ENCODE measurements at regions not wholly inside any gene's neighbourhood (a gene's known extent, or its start where the extent isn't known, plus 50 kb on each side); places are given as distances from the start of the nearest gene placed in this dataset.

DNA sequence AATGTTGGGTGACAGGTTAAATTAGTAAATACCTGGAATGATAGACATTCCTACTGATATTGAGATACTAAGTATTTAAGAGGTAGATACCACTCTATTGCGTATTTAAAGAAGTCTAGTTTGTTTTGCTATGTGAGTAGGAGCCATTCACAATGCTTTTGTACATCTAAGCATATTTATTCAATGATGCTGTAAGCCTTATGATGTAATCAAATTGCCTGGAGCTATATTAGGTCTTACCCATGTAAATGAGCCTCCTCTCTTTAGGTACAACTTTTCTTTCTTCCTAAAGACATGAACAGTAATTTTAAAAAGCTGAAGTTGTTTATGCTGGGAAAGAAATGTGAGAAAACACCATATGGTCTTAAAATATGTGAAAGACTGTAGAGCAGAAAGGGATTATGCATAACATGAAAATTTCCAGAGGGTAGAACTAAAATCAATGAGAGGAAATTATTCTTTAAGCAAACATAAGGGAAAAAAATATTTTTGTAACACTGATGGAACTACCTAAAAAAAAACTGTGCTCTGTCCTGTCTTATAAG is 526.7 kb downstream of the EPHA7 start:
- Mint-ChIP-seq H3K27ac (ENCODE audit: unreplicated experiment) (no peak overlapping the region), H3K36me3 (ENCODE audit: unreplicated experiment) (peaks cover 12% of the 10 kb centered on the region), H3K4me3 (ENCODE audit: unreplicated experiment) (no peak overlapping the region), H3K4me1 (ENCODE audit: low read depth, unreplicated experiment) (peaks cover 3% of the 10 kb centered on the region), H3K27me3 (ENCODE audit: unreplicated experiment) (peaks cover 2% of the 10 kb centered on the region), H3K9me3 (ENCODE audit: unreplicated experiment) (no peaks in the 10 kb centered on the region)
- DNase-seq, result no peak
- TF ChIP-seq, protein P1, sequence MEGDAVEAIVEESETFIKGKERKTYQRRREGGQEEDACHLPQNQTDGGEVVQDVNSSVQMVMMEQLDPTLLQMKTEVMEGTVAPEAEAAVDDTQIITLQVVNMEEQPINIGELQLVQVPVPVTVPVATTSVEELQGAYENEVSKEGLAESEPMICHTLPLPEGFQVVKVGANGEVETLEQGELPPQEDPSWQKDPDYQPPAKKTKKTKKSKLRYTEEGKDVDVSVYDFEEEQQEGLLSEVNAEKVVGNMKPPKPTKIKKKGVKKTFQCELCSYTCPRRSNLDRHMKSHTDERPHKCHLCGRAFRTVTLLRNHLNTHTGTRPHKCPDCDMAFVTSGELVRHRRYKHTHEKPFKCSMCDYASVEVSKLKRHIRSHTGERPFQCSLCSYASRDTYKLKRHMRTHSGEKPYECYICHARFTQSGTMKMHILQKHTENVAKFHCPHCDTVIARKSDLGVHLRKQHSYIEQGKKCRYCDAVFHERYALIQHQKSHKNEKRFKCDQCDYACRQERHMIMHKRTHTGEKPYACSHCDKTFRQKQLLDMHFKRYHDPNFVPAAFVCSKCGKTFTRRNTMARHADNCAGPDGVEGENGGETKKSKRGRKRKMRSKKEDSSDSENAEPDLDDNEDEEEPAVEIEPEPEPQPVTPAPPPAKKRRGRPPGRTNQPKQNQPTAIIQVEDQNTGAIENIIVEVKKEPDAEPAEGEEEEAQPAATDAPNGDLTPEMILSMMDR (IDR thresholded peaks at IDR 0.05; ENCODE audit: partially characterized antibody, unreplicated experiment), result no peak

DNA sequence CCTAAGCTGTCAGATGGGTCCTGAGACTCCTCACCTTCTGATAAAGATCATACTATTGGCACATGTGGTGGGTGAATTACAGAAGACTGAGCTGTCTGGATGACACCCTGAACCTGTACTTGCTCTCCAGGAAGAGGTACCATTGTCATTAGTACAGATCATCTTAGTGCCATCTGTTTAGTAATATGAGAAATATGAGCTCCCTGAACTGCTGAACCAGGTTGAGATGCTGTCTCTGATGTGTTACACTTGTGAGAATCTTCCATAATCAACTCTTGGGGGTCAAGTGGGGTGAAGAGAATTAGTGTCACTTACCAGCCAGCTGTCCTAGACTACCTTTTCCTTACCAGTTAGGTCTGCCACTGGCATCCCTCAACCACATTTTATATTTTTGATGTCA is 531.0 kb downstream of the EPHA7 start:
- Mint-ChIP-seq H3K9me3 (ENCODE audit: unreplicated experiment) (no peaks in the 10 kb centered on the region), H3K36me3 (ENCODE audit: unreplicated experiment) (peaks cover 12% of the 10 kb centered on the region), H3K4me3 (ENCODE audit: unreplicated experiment) (no peak overlapping the region), H3K27me3 (ENCODE audit: unreplicated experiment) (peaks cover 4% of the 10 kb centered on the region), H3K4me1 (ENCODE audit: low read depth, unreplicated experiment) (peaks cover 3% of the 10 kb centered on the region), H3K27ac (ENCODE audit: unreplicated experiment) (no peak overlapping the region)
- no peak for DNase-seq
- TF ChIP-seq, protein P1 (IDR thresholded peaks at IDR 0.05; ENCODE audit: partially characterized antibody, unreplicated experiment), result no peak

DNA sequence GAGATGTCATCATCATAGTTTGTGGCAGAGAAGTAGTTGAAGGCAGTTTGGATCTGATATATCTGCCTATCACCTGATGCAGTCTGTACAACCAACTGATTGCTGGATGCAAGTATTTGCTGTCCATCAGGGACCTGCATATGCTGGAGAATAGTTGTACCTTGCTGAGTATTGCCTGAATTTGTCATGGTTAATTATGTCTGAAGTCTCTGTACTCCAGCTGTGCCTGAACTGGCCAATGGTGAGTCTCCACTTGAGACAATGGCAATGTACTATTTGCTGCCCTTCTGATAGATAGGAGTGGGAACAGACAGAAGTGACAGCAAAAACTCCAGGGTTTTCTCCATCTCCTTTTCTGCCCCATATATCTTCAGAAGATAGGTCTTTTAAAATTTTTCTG is 531.5 kb downstream of the EPHA7 start:
- DNase-seq, result no peak
- H3K27me3 Mint-ChIP-seq (ENCODE audit: unreplicated experiment), result peaks cover 4% of the 10 kb centered on the region
- H3K4me3 Mint-ChIP-seq (ENCODE audit: unreplicated experiment), result no peak overlapping the region
- no peak overlapping the region for H3K27ac Mint-ChIP-seq (ENCODE audit: unreplicated experiment)
- TF ChIP-seq, protein P1 (IDR thresholded peaks at IDR 0.05; ENCODE audit: partially characterized antibody, unreplicated experiment), result no peak
- H3K36me3 Mint-ChIP-seq (ENCODE audit: unreplicated experiment), result peaks cover 12% of the 10 kb centered on the region
- H3K9me3 Mint-ChIP-seq (ENCODE audit: unreplicated experiment), result no peaks in the 10 kb centered on the region
- H3K4me1 Mint-ChIP-seq (ENCODE audit: low read depth, unreplicated experiment), result peaks cover 2% of the 10 kb centered on the region

DNA sequence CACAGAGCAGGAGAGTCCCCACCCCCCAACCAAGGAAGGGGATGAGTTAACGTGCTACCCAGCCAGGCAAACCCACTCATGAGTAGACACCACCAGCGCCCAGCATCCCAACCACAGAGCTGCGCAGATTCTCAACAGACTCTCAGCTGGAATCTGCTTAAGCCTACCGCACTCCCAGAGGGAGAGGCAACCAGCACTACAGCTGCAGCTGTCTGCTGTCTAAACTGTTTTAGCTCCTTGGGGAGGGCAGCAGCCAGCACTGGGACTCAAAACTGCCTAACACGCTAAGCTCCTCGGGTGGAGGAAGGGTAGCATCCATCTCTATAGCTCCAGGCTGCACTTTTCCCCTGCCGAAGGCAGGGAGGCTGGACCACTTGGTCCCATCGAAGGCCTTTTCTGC is 539.8 kb downstream of the EPHA7 start:
- Mint-ChIP-seq H3K4me3 (ENCODE audit: unreplicated experiment) (no peak overlapping the region), H3K9me3 (ENCODE audit: unreplicated experiment) (peaks cover 2% of the 10 kb centered on the region), H3K27ac (ENCODE audit: unreplicated experiment) (no peak overlapping the region), H3K4me1 (ENCODE audit: low read depth, unreplicated experiment) (no peaks in the 10 kb centered on the region), H3K36me3 (ENCODE audit: unreplicated experiment) (peaks cover 10% of the 10 kb centered on the region), H3K27me3 (ENCODE audit: unreplicated experiment) (peaks cover under 1% of the 10 kb centered on the region)
- no peak for DNase-seq
- TF ChIP-seq, protein P1 (IDR thresholded peaks at IDR 0.05; ENCODE audit: partially characterized antibody, unreplicated experiment), result no peak

DNA sequence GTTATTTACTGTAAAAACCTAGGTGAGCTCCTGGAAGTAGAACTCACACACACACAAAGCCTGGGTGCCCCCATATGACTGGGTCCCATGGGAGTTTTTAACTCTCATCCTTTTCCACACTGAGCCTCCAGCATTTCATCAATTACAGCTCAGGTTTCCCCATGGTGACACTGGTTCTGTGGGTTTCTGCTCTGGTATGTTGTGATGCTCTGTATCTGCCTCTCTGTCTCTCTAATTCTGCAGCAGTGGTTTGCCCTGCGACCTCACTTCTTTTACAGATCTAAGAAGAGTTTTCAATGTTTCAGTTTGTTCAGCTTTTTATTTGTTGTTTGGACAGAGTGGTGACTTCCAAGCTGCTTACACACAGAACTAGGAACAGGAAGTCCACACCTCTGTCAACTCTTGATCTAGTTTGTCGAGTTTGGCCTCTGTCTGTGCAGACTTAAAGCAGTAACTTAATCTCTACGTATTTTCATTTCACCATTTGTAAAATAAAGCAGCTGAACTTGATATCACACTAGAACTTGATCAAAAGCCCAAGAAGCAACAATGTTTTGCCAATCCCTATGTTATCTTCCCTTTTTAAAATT is 554.3 kb downstream of the EPHA7 start:
- TF ChIP-seq, protein P1 (IDR thresholded peaks at IDR 0.05; ENCODE audit: partially characterized antibody, unreplicated experiment), result no peak
- no peaks in the 10 kb centered on the region for H3K27me3 Mint-ChIP-seq (ENCODE audit: unreplicated experiment)
- DNase-seq, result no peak
- peaks cover 7% of the 10 kb centered on the region for H3K36me3 Mint-ChIP-seq (ENCODE audit: unreplicated experiment)
- H3K9me3 Mint-ChIP-seq (ENCODE audit: unreplicated experiment), result peaks cover 2% of the 10 kb centered on the region
- H3K27ac Mint-ChIP-seq (ENCODE audit: unreplicated experiment), result no peak overlapping the region
- H3K4me3 Mint-ChIP-seq (ENCODE audit: unreplicated experiment), result no peak overlapping the region
- peaks cover 2% of the 10 kb centered on the region for H3K4me1 Mint-ChIP-seq (ENCODE audit: low read depth, unreplicated experiment)

Measured in glutamatergic neuron (in vitro differentiated cells).